GM21723 (cell line): ENCODE measurements at regions not wholly inside any gene's neighbourhood (a gene's known extent, or its start where the extent isn't known, plus 50 kb on each side); places are given as distances from the start of the nearest gene placed in this dataset.

ENCODE experiments used
- ATAC-seq: cut with Tn5 transposase; IDR thresholded peaks from one replicate; pipeline ENCODE4 v1.9.1; 2021; ENCODE audit warnings: mild to moderate bottlenecking, moderate library complexity; ENCODE audit not compliant: unreplicated experiment

DNA sequence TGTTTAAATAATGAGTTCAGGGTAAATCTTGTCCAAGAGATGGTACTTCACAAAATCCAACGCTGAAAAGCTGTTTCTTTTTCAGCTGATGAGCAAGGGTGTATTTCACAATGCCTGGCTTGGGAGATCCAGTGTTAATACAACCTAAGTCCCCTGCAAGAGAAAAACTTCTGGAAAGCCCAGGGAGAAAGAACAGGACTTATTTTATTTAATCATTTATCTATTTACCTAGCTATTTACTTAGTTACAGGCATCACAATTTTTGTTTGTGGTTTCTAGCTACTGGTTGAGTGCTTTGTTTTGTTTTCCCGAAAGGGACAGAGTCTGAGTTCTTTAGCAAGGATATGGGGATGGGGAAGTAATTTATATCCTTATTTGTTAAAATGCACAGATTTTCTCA lies 598.2 kb upstream of the SYT4 start:
- ATAC-seq: no peak

DNA sequence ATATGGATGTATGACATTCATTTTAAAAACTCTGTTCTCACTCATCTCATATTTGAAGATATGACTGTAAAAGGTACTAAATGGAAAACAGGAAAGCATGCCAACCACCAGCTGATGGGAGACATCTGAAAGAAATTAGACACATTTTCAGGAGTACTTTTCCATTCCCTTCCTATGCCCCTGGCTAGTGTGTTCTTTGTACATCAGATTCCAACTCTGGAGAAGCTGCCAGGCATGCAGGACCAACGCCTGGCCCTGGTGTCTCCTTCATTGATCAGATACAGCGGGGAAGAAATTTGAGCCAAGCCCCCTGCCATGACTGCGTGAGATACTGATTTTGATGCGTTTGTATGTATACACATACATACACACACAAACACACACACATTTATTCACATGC lies 599.0 kb upstream of the SYT4 start:
- no peak for ATAC-seq

GRCh38 chr18:43876748-43877147 lies 599.5 kb upstream of the SYT4 start:
- ATAC-seq: no peak

DNA sequence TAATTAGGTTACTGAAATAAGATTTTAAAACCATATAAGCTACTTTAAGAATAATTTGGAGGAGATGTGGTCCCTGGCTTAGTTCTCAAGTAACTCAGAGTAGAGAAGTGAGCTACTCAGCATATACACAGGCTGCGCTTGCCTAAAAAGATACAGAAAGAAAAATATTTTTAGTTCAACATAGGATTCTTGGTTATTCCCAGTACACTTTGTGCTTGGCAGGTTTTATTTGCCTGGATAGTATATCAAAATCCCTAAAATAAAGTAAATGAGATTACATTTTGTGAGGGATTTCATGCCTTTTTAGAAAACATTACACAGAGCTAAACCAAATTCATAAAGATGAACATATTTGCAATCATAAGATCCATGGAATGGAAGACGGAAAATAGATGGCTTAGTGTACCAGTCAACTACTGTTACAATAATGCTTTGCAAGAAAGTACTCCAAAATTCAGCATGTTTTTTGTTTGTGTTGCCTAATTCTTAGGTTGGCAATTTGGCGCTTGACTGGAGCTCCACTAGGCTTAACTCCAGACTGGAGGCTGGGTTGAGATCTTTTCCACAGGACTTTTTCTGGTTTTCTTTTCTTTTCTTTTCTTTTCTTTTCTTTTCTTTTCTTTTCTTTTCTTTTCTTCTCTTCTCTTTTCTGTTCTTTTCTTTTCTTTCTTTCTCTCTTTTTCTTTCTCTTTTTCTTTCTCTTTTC lies 600.5 kb upstream of the SYT4 start:
- ATAC-seq: no peak

DNA sequence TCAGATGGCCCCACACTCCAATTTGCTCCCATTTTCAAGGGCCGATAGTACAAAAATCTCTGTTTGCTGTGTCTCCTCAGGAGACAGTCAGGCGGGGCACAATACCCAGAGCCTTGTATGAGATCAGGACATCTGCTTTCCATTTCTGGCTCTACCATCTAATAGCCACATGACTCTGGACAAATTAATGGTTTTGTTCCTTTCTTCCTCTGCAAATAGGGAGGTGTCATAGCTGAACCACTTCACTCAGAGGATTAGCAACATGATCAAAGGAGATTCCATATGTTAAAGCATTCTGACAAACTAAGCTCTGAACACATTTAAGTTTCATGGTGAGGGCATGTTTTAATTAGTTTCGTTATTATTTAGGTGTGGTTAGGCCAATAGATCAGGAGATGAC lies 602.1 kb upstream of the SYT4 start:
- ATAC-seq: no peak

- no peak for ATAC-seq
Observed at GRCh38 chr18:43882358-43883055, 605.2 kb upstream of the SYT4 start.

DNA sequence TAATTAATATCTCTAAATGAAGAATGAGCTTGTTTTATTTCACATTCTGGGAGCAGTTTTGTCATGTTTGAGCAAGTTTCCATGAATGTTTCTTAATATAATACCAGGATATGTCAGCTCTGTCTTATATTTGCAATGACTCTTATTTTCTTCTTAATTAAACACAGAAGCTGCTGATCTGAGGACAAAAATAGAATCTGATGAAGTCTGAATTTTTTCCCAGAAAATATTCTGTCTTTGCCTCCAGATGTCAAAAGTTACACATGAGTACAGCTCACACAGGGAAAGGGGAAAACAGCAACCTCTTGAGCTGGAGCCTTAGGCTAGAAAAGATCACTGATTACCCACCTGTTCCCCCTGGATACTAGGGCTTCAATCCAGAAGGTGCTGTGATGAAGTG lies 606.6 kb upstream of the SYT4 start:
- no peak for ATAC-seq

DNA sequence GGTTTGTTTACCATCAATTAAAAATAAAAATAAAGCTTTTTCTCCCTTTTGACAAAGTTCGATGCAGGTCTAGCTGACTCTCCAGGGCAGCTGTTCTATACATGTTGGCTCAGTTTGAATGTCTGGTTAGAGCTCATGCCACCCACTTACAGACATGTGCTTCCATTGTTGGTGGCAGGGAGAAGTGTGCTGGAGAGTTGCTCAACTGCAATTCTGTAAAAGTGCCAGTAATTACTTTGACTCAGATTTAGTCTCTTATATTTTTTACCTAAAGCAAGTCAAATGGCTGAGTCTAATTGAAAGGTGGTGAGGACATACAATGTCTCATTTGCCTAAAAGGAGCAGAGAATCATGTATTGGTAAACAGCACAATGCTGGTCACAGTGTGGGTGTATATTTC lies 609.1 kb upstream of the SYT4 start:
- ATAC-seq: no peak

DNA sequence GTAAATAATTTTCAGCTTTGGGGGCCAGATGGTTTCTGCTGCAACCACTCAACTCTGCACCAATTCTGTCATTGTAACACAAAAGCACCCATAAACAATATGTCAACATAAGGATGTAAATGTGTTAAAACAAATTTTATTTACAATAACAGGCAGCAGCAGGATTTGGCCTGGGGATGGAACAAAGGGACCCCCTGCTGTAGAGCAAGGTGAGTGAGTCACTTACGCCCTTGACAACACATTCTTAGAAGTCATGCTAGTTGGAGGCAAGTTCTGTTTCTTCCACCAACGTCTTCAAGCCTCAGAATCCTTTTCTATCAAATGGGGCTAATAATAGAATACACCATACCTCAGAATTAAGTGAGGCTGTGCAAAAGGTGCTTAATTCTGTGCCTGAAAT lies 610.2 kb upstream of the SYT4 start:
- no peak for ATAC-seq

DNA sequence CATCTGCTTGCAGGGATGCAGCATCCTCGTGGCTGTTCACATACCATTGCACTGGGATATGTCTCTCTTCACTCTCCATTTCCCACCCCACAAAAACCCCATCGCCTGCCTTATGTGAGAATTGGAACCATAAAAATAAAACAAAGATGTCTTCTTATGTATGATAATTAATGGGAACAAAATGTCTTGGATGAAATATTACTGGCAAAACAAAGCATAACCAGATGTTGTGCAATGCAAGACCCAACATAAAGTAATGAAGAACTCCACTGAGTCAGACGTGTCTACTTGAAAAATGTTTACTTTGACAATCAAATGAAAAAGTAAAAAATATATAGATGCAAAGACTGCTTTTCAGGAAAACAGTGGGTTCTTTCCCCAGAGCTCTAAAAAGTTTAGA lies 611.3 kb upstream of the SYT4 start:
- no peak for ATAC-seq

DNA sequence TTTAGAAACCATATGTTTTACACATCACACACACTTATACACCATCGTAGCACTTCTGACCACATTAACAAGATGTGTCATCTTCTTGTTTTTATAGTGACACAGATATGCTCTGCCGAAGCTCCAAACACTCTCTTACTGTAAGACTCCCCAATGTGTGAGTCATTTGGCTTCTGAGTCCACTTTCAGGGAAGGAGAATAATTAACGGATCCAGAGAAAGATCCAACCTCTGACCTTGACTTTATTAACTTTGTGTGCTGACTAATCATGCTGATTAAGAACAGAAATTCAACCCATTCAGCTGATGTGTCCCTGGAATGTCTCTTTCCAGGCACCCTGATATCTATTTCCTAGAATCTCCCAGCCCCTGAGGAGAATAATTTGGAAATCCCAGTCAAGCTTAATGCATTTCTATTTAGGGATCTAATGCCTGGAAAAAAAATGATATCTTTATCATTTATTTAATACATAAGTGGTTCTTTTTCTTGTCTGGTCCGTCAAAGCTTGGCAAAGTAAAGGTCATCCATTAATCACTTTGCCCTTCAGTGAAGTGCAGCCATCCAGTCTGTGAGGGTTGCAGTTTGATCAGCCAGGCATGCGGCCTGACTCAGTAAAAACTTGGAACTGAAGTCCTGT lies 615.8 kb upstream of the SYT4 start:
- no peak for ATAC-seq

GRCh38 chr18:43904209-43904837 lies 627.0 kb upstream of the SYT4 start:
- no peak for ATAC-seq

- ATAC-seq: no peak
Observed at GRCh38 chr18:43914018-43914417, 636.7 kb upstream of the SYT4 start.

GRCh38 chr18:43916984-43917383 lies 639.7 kb upstream of the SYT4 start:
- no peak for ATAC-seq

DNA sequence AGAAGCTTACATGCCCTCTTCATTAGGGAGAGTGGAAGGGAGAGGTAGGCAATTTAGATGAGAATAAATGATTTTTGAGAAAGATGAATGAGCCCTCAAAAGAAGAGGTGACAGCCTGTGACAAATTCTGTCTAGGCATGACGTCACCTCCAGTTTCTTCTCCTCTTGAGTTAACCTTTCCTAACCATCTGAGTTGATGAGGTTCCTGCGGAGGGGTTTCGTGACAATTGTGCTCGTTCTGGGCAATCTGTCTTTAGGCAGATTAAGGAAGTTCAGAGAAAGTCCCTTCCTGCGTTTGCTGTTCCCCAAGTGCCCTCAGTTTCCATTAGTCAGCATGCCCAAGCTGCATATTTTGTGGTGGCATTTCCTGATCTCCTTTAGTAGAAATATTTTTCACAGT lies 640.2 kb upstream of the SYT4 start:
- no peak for ATAC-seq

- no peak for ATAC-seq
Observed at GRCh38 chr18:43919551-43919950, 642.3 kb upstream of the SYT4 start.

DNA sequence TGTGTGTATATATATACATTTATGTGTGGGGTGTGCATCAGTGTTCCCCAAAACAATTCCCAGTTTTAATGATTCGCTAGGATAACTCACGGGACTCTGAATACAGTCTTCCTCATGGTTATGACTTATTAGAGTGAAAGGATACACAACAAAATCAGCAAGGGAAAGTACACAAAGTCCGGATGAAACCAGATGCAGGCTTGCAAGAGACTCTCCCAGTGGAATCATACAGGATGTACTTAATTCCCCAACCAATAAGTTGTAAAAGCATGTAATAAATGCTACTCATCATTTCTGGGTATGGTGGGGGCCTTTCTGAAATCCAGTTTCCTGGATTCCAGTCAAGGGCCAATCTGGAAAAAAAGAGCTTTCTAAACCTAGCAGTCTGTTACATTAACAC lies 654.1 kb upstream of the SYT4 start:
- ATAC-seq: no peak

GRCh38 chr18:43932140-43932539 lies 654.9 kb upstream of the SYT4 start:
- ATAC-seq: no peak

DNA sequence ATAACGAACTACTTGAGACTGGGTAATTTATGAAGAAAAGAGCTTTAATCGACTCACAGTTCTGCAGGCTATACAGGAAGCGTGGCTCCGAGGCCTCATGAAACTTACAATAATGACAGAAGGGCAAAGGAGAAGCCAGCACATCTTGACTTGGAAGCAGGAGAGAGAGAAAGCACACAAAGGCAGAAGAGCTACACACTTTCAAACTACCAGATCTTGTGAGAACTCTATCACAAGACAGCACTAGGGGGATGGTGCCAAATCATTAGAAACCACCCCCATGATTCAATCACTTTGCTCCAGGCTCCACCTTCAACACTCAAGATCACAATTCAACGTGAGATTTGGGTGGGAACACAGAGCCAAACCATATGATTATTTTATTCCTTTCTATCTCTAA lies 655.9 kb upstream of the SYT4 start:
- ATAC-seq: no peak

DNA sequence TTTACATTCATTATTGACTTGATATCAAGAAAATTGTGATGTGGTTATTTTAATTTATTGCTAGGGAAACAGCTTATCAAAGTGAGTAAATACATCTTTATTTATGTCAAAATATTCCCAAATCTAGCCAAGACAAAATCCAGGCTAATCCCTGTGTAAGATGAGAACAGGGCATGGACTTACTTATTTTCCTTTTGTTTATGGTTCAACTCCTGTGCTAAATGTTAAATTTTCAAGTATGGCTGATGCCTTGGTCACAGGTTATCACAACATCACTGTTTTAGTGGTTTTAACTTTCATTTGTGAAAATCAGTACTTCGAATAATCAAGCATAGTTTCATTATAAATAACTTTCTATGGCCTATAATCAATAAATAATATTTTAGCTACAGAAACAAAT lies 657.0 kb upstream of the SYT4 start:
- ATAC-seq: no peak

- no peak for ATAC-seq
Observed at GRCh38 chr18:43934781-43935471, 657.6 kb upstream of the SYT4 start.
